GM21447 (cell line): ENCODE measurements at regions not wholly inside any gene's neighbourhood (a gene's known extent, or its start where the extent isn't known, plus 50 kb on each side); places are given as distances from the start of the nearest gene placed in this dataset.
"Not testable (repeated sequence)": the region's sequence is repeated elsewhere in the genome, so short reads cannot be mapped to it uniquely, and the experiment has no call there.

Source experiments
- ATAC-seq: cut with Tn5 transposase; IDR thresholded peaks from one replicate; pipeline ENCODE4 v1.9.1; 2021; ENCODE audit not compliant: unreplicated experiment

DNA sequence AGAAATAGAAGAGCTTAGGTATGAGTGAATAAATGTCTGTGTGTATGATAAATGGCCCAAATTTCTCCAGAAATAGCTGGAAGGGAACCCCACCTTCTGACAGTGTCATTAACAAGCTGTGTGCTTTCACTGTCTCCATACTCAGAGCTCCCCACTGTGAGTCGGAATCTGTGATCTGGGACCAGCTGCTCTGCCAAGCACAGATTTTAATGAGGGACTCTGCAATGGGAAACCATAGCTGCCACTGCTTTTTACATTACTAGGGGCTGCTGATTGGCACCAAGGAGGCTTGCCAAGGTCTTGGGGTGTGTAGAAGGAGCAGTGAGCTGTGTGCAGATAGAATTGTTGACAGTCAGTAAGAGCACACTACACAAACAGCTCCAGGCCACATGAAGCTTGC lies 244.2 kb upstream of the CCDC196 start:
- no peak for ATAC-seq

DNA sequence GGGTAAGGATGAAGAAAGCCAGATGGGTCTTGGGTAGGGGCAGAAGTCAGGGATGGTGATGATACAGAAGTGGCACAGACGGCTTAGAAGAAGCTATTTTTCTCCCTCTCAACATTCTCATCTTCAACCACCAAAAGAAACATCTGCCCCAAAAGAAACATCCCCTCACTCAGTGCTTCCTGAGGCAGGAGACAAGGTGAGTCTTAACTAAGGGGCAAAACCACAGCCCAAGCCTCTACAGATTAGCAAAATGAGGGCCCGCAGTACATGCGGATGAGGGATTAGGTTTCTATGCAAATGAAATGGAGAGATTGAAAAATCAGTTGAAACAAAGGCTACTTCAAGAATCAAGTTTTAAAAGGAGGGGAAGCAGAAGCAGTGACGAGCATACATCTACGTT lies 241.3 kb upstream of the CCDC196 start:
- ATAC-seq: no peak

DNA sequence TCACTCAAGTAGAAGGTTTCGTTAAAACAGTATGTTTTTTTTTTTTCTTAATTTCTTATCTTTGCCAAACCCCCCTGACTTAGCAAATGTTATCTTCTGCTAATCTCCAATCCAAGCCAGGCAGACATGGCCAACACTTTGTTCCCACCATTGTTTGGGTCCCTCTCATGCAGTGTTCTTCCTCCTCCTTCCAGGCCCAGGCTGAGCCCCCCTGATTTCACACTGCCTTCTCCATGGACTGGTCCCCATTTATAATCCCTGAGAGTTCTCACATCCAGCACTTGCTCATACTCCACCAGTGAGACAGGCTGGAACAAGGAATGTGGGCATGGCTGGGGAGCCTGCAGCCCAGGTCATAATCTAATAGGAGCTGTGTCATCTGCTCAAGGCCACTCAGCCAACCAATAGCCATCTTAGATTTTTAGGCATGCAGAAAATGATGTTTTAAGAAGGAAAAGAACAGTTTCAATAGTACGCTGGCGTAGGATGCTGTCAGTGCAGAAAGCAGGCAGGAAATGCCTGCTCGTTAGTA lies 238.4 kb upstream of the CCDC196 start:
- no peak for ATAC-seq

DNA sequence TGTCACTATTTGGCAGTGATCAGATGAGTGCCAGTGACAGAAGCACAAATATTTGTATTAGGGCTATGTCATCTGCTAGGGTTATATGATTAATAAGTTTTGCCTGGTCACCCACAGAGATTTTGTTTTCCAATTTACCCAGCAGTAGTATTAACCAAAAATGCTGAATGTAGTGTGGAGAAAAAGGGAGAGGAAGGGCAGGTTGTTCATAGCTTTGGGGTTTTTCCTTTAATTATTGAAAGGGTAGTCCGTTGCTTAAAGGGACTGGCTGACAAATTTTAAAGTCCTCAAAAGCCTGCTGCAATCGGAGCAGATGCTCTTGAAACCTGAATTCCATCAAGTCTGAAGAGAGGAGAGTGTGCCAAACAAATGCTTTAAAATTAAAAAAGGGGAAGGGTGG lies 237.9 kb upstream of the CCDC196 start:
- ATAC-seq: no peak

DNA sequence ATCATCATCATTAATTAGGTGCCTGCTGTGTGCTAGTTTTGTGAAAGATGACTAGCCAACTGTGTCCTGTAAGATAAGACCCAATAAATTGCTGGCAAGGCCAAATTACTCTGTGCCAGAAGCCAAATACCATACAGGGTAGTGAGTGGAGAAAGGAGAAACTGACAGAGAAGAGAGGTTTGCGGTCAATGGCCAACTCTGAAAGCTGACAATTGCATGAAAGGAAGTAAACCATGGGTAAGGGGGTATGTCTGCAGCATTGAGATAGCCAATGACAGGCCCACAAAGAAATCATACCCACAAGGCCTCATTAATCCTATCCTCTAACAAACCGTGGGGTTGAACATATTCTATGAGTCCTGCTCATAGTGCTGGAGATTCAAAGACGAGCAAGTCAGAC lies 236.6 kb upstream of the CCDC196 start:
- no peak for ATAC-seq

DNA sequence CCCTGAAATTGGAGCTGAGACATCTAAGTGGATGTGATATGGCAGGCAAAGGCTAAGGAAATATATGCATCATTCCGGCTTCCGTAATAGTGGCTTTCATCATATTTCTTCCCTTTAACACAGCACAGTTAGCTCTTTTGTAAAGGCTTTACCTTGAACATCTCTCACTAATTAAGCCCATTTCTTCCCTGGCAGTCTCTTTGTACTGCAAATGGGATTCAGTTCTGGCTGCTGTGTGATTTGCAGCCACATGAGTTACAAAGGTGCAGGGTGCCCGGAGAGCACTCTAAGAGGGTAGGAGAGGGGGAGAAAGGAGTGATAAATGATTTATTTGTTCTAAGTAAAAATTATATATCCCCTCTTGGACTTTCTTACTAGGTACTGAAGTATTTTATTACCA lies 232.1 kb upstream of the CCDC196 start:
- no peak for ATAC-seq

DNA sequence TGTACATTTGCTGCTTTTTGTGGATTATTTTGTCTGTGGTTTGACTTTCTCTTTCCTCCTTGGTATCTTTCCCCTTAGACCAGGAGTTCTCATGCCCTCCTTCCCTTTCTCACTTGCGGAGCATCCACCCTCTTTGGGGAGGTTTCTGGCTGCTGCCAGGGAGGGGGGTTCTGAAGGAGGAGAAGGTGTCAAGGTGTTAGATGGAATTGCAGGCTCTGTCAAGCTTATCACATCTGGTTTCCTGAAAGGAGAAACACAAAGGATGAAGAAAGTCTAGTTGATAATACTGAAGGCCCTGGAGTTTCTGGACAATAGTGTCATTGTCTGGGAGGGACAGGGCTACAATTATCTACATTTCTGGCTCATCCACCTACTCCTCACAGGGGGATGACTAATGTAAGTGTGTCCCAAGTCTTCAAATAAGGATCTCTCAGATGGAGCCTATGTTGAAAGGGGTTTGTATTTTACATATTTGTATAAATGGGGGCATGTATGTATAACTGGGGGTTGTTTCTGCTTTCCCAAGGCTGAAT lies 217.3 kb upstream of the CCDC196 start:
- no peak for ATAC-seq

DNA sequence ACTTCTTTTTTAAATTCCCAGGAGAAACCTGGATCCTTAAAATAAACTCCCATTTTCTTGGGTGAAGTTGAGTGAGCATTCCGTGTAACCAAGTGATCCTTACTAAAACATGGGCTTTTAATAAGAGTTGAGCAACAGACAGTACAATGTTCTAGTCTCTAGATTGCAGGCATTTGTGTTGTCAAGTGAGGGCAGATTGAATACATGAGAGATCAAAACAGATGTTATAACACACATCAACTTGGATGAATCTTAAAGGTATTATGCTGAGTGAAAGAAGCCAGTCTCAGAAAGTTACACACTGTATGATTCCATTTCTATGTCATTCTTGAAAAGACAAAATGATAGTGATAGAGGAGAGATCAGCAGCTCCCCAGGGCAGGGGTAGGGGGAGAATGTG lies 213.9 kb upstream of the CCDC196 start:
- ATAC-seq: no peak

DNA sequence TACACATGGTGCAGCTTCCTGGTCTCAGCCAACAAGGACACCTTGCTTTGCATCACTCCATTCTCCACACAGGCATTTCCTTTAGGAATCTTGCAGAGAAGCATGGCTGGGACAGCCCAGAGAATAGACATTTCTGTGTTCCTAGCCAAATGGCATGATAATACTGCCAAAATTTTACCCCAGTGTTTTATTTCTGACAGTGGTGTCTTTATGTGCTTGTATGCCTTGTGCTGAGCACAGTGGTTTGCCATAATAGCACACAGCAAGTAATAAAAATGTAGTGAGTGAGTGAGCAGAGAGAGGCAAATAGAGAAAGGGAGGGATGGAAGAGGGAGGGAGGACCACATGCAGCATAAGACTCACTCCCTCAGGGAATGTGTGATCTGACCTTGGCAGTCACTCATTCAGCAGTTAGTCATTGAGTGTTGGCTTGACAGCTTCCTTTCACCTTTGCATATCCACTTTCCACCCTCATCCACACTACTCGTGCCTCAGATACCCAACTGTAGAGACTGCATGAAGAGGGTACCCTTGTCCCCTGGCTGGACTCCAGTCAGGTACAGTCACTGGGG lies 212.8 kb upstream of the CCDC196 start:
- ATAC-seq: no peak

DNA sequence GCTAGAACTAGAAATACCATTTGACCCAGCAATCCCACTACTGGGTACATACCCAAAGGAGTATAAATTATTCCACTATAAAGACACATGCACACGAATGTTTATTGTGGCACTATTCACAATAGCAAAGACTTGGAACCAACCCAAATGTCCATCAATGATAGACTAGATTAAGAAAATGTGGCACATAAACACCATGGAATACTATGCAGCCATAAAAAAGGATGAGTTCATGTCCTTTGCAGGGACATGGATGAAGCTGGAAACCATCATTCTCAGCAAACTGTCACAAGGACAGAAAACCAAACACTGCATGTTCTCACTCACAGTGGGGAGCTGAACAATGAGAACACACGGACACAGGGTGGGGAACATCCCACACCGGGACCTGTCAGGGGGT lies 207.8 kb upstream of the CCDC196 start:
- ATAC-seq: not testable (repeated sequence)

DNA sequence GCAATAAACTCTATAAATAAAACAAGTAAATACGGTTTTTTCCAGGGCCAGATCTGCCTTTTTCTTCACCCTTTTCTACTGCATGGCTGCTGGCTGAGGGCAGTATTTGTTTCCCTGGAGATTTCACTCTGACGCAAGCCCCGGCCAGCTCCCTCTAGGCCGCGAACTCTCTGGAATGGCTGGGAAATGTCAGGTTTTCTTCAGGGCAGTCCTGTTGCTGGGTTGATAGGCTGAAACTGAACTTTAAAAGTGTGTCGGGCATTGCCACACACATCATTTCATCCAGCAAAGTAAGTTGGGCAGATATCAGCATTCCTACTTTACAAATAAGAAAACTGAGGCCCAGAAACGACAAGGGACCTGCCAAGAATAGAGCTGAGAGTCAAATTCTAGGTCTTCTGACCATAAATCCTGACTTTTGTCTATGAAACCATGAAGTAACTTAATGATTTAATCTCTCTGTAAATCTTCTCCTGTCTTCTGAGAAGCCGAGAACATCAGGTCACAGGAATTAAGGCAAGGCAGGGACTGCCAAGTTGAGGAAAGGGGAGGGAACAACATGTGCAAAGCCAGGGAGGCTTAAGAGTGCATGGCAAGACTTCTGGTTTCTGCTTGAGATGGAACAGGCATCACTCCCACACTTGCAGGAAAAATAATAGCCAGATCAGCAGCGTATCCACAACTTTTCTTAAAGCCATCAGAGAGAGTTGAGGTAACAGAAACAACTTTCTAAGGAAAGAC lies 205.0 kb upstream of the CCDC196 start:
- ATAC-seq: no peak

DNA sequence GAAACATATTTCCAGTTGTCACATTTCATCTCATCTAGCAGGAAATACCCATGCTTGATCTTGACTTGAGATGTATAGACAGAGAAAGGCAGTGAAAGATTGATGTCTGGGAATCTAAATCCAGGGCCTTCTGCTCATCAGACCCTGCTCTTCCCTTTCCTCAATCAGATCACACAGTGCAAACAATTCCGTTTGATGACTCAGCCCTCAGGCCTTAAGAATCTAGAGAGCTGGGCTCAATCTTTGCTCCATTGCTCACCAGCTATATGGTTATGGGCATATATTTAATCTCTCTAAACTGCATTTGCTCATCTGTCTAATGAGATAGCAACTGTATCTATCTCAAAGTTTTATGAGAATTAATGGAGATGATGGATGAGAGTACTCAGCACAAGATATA lies 201.8 kb upstream of the CCDC196 start:
- no peak for ATAC-seq

DNA sequence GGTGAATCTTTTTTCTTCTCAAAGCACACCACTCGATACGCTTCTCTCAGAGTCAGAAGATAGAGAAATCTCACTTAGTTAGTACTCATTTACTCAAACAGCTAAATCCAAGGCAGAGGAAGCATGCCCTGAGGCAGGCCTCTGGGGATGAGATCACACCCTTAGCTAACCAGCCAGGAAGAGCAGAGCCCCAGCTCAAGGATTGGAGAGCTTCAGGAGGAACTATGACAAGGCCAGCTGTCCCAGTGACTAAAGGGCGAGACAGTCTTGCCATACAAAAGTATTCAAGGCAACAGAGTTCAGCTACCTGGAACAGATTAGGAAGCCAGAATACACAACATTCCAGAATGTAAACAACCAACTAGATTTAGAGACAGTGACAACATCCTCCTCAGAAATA lies 197.7 kb upstream of the CCDC196 start:
- ATAC-seq: no peak

DNA sequence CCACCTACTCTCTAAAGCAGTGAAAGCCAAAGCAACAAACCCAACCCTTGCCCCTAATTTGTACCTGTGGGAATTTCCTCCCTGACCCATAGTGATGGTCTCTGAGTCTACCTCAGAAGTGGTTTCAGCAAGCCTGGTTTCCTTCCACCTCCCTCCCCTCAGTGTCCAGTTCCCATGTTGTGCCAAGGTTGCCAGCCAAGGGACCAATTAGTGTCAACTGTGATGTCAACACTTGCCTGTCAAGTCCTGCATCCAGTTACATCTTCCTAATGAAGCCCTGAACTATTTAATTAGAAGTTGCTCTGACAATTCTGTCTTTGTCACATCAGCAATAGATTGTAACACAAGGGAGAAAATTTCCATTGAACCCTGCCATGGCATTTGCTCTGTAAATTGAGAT lies 194.4 kb upstream of the CCDC196 start:
- ATAC-seq: no peak

DNA sequence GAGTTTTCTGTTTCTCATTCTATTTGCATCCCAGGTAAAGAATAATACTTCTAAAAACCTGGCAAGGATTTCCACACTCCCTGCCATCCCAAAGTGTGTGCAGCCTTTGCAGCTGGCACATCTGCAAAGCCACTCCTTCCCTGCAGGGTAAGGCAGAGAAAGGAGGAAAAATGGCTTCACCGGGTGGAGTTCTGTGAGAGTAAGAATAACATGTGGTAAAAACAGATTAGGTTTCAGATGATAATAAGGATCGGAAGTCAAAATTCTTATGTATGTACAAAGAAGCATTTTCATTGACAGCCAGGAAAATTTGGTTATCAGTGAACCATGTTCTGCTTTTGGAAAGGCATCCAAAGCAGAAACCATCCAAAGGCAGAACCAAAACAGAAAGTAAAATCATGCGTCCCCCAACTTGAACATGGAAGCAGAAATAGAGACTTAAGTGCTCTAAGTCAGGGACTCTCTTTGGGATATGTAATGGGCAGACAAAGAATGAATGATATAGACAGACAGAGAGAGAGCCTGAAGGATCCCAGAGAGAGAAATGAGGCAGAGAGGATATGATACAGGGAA lies 192.6 kb upstream of the CCDC196 start:
- ATAC-seq: no peak

DNA sequence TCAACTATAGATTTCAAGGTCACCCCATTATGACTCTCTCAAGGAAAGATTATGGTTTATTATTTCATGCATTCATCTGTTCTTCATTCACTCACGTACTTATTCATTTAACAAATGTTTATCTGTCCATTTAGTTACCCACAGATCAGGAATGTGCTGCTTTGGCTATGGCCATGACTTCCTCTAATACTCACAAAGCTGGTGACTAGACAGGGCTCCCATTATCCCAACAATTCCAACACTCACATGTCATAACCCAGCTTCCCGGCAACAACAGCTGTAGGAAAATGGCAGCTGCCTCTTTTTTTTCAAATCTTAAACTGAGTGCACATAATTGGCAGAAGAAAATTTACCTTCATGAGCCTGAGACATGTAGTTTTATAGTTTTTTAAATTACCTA lies 190.8 kb upstream of the CCDC196 start:
- no peak for ATAC-seq

DNA sequence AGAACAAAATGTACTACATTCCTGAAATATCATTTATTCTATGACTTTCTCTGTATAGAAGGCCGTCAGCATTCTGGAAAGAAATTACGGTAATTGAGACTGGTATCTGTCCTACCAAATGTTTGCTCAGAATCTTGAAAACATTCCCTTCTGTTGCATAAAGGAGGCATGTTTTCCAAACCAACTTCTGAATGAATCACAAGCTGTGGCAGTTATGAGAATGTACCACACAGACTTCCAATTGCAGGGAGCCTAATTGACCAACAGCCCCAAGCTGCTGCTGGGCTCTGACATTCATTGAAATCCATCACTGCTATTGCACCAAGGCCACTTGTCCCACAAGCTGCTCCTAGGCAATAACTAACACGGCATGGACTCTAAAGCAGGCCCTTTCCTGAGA lies 185.3 kb upstream of the CCDC196 start:
- ATAC-seq: no peak

DNA sequence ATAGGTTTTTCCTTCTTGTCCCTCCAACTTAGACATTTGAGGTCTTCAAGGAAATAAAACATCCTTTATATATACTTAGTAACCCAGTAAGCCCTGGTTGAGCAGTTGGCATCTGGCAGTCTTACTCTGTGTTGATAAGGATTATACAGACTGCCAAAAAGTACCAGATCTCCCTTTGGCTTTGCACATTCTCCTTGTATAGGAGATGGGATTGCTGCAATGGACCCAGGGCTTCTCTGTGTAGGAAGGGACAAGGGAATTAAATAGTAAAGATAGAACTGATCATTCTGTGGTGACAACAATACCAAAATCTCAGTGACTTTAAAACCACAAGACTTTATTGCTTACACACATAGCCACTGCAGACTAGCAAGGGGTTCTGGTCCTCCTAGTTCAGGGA lies 180.1 kb upstream of the CCDC196 start:
- ATAC-seq: no peak

DNA sequence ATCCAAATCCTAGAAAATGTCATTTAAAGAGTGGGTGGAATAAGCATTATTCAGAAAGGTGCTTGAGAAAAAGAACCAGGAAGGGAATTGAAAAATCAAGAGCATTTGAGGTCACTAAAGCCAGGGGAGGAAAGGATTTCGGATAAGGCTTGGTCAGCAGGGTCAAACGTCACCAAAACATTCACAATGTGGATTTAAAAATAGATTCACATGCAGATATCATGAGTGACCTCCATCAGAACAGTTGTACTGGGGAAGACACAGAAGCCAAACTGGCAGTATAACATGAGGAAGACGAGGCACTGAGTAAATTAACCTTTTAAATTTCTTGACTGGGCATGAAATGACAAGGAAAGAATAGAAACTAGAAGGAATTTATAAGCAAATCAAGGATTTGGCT lies 175.1 kb upstream of the CCDC196 start:
- ATAC-seq: no peak

DNA sequence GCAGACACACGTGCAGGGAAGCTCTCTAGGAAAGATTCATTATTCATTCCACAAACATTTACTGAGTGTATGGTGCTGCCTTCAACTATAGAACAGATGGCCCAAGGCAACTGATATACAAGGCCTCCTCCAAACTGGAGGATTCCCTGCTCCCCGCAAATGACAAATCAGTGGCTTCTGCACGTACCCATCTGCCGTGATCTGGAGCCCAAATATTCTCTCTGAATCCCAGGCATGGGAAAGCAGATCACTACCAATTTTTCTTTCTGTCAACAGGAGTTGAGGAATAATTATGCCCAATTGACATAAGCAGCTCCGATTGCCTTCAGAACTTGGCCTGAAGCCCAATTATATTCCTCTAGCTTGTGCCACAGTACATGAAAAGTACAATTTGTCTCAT lies 174.2 kb upstream of the CCDC196 start:
- no peak for ATAC-seq

DNA sequence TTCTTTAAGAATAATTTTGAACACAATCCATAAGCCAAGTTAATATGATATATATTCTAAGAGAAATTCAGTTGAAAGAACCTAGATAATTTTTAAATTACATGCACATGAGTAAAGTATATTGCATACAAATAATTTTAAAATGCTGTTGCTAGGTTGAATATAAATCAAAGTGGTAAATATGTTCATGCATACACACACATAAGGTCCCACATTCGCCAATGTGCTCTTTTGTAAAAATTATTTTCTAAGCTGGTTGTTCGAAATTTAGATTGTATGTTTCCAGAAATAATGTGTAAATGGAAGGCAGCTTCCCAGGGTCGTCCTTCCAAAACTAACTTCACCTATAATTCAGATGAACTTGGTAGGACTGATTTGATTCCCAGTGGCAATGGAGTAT lies 173.7 kb upstream of the CCDC196 start:
- no peak for ATAC-seq

DNA sequence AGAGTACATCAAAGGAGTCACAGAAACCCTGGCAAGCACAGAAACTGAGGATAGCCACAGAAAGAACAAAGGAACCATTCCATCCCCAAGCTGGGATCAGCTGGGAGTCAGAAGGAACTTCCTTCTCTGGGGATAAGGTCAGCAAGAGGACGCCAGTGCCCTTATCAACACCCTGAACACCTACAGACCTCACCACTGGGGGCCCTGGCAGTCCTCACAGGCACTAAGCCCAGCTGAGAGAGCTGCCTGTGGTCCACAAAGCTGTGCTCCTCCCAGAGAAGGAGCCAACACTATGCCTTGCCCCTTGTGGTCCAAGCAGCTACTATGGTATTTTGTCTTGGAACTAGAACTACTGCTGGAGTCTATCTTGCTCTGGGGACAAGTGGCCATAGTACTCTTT lies 171.1 kb upstream of the CCDC196 start:
- no peak for ATAC-seq
